PC-9 (cell line): ENCODE measurements at regions not wholly inside any gene's neighbourhood (a gene's known extent, or its start where the extent isn't known, plus 50 kb on each side); places are given as distances from the start of the nearest gene placed in this dataset.

Experiments
- BruUV-seq: library from RNA; stranded (reverse); fragments of 400-500 nt; replicated peaks from 2 replicates; lab custom pipeline; 2021; lab: Mats Ljungman, UMichigan
- CTCF ChIA-PET: fragments of 300-600 bp; sonication (Branson Sonifier 250); formaldehyde crosslinking; loops from one replicate; lab custom pipeline; 2022; ENCODE audit warnings: antibody characterized with exemption; lab: Charles Lee
- POLR2A ChIA-PET: fragments of 300-600 bp; sonication (Branson Sonifier 250); formaldehyde crosslinking; loops from one replicate; lab custom pipeline; 2022; ENCODE audit warnings: antibody characterized with exemption; ENCODE audit not compliant: unreplicated experiment; lab: Charles Lee
- DNase-seq, 2 experiments: peaks; one replicate each; pipeline versions ENCODE4 v3.0.0 to v3.0.0-alpha.2; 2015 to 2022; ENCODE audit warnings: mixed read lengths in 1 of 2
- H2AFZ ChIP-seq: fragments of 200-600 bp; sonication (generic); 2 replicates; pipeline ENCODE4 v1.8.1; 2017; ENCODE audit warnings: antibody characterized with exemption
- H3F3A ChIP-seq: fragments of 200-600 bp; sonication (generic); 2 replicates; pipeline ENCODE4 v1.8.1; 2017; ENCODE audit warnings: antibody characterized with exemption, mild to moderate bottlenecking, low read depth; ENCODE audit not compliant: insufficient read depth
- H3K27ac ChIP-seq: fragments of 200-600 bp; sonication (generic); 2 replicates; pipeline ENCODE4 v1.6.1; 2016; ENCODE audit warnings: mixed run types
- H3K27me3 ChIP-seq: fragments of 200-600 bp; sonication (generic); 2 replicates; pipeline ENCODE4 v1.6.1; 2016; ENCODE audit warnings: low read depth, mixed run types; ENCODE audit not compliant: insufficient read depth
- H3K36me3 ChIP-seq: fragments of 200-600 bp; sonication (generic); 2 replicates; pipeline ENCODE4 v1.6.1; 2016; ENCODE audit warnings: low read depth, mixed run types
- H3K4me1 ChIP-seq: fragments of 200-600 bp; sonication (generic); replicated peaks from 2 replicates; pipeline ENCODE4 v1.6.1; 2016; ENCODE audit warnings: mixed run types; ENCODE audit not compliant: insufficient read depth
- H3K4me2 ChIP-seq: fragments of 200-600 bp; sonication (generic); 2 replicates; pipeline ENCODE4 v1.6.1; 2017; ENCODE audit warnings: mixed run types
- H3K4me3 ChIP-seq: fragments of 200-600 bp; sonication (generic); 2 replicates; pipeline ENCODE4 v1.6.1; 2016; ENCODE audit warnings: mixed run types
- H3K79me2 ChIP-seq: fragments of 200-600 bp; sonication (generic); 2 replicates; pipeline ENCODE4 v1.6.1; 2017; ENCODE audit warnings: low read depth, mixed run types
- H3K9me2 ChIP-seq: fragments of 200-600 bp; sonication (generic); 2 replicates; pipeline ENCODE4 v1.8.1; 2017; ENCODE audit warnings: mild to moderate bottlenecking; ENCODE audit not compliant: insufficient read depth
- H3K9me3 ChIP-seq: fragments of 200-600 bp; sonication (generic); 2 replicates; pipeline ENCODE4 v1.8.1; 2016; ENCODE audit warnings: low read depth; ENCODE audit not compliant: insufficient read depth
- H4K20me1 ChIP-seq: fragments of 200-600 bp; sonication (generic); 2 replicates; pipeline ENCODE4 v1.8.1; 2017; ENCODE audit not compliant: insufficient read depth
- CTCF ChIP-seq: fragments of 200-600 bp; sonication (generic); conservative IDR thresholded peaks from 2 replicates; pipeline ENCODE4 v1.6.1; 2017; ENCODE audit warnings: mixed run types, antibody characterized with exemption, mild to moderate bottlenecking, moderate library complexity
- EZH2 ChIP-seq: fragments of 200-600 bp; sonication (generic); IDR thresholded peaks from 2 replicates; pipeline ENCODE4 v1.8.0; 2017; ENCODE audit warnings: antibody characterized with exemption, low read depth
- intact Hi-C: fragments of 100-400 bp; cut with micrococcal nuclease; formaldehyde crosslinking; loops from one replicate; pipeline ENCODE4 v1.10.0; 2022; ENCODE audit not compliant: unreplicated experiment

DNA sequence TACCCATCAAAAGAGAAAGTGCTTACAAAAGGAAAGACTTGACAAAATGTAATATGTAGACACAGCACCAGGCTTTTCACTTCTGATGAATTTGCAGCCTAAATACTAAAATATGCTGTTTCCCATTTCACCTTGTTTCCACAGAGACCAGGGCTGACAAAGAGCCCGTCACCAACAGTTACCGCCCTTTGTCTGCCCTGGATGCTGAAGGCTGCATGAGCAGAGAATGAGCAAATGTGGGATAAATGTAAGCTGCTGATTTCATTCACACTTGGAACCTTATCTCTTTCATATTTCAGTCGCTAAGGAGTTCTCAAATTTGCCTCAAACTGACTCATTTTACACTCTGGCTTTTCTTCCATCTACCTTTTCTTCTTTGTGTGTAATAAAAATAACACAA is 213.9 kb downstream of the TMEM167A start:
- Histone ChIP-seq H3K27me3 (no peaks in the 10 kb centered on the region), H3F3A (no peaks in the 10 kb centered on the region), H4K20me1 (no peaks in the 10 kb centered on the region), H3K4me1 (no peaks in the 10 kb centered on the region), H3K27ac (no peak overlapping the region), H3K9me3 (no peaks in the 10 kb centered on the region), H3K4me2 (no peak overlapping the region), H2AFZ (no peak overlapping the region), H3K79me2 (no peaks in the 10 kb centered on the region), H3K36me3 (no peaks in the 10 kb centered on the region), H3K4me3 (no peak overlapping the region), H3K9me2 (no peaks in the 10 kb centered on the region)
- ChIA-PET CTCF (no interaction called here), POLR2A (no interaction called here)
- no peak for DNase-seq
- intact Hi-C loops, result no loop called here
- TF ChIP-seq CTCF, result no peak
- no peak for TF ChIP-seq EZH2
- no TSS peak for BruUV-seq

GRCh38 chr5:82862711-82863110 is 214.5 kb downstream of the TMEM167A start:
- no peak overlapping the region for H3K4me3 ChIP-seq
- H3K79me2 ChIP-seq, result no peaks in the 10 kb centered on the region
- H3F3A ChIP-seq, result no peaks in the 10 kb centered on the region
- BruUV-seq, result no TSS peak
- H4K20me1 ChIP-seq, result no peaks in the 10 kb centered on the region
- DNase-seq, result no peak
- intact Hi-C loops, result no loop called here
- H3K9me3 ChIP-seq, result no peaks in the 10 kb centered on the region
- no peaks in the 10 kb centered on the region for H3K9me2 ChIP-seq
- H3K4me1 ChIP-seq, result no peaks in the 10 kb centered on the region
- CTCF ChIA-PET, result no interaction called here
- TF ChIP-seq EZH2 (no peak), CTCF (no peak)
- no peaks in the 10 kb centered on the region for H3K27me3 ChIP-seq
- no peak overlapping the region for H2AFZ ChIP-seq
- POLR2A ChIA-PET, result no interaction called here
- no peaks in the 10 kb centered on the region for H3K36me3 ChIP-seq
- no peak overlapping the region for H3K27ac ChIP-seq
- no peak overlapping the region for H3K4me2 ChIP-seq

- H3K9me3 ChIP-seq, result no peaks in the 10 kb centered on the region
- H3K27ac ChIP-seq, result no peak overlapping the region
- no peak overlapping the region for H3K4me3 ChIP-seq
- TF ChIP-seq EZH2, result no peak
- no peak for TF ChIP-seq CTCF
- no peaks in the 10 kb centered on the region for H3K36me3 ChIP-seq
- H3F3A ChIP-seq, result no peaks in the 10 kb centered on the region
- no peaks in the 10 kb centered on the region for H3K27me3 ChIP-seq
- no peaks in the 10 kb centered on the region for H3K79me2 ChIP-seq
- no peaks in the 10 kb centered on the region for H3K4me1 ChIP-seq
- H2AFZ ChIP-seq, result no peak overlapping the region
- H3K9me2 ChIP-seq, result no peaks in the 10 kb centered on the region
- intact Hi-C loops, result no loop called here
- POLR2A ChIA-PET, result no interaction called here
- no peak overlapping the region for H3K4me2 ChIP-seq
- BruUV-seq, result no TSS peak
- no peaks in the 10 kb centered on the region for H4K20me1 ChIP-seq
- CTCF ChIA-PET, result no interaction called here
- no peak for DNase-seq
Measured at GRCh38 chr5:82862261-82862660, 214.9 kb downstream of the TMEM167A start.
